Skeletal muscle tissue (tissue), 3 donors: ENCODE measurements at regions not wholly inside any gene's neighbourhood (a gene's known extent, or its start where the extent isn't known, plus 50 kb on each side); places are given as distances from the start of the nearest gene placed in this dataset.

Experiments
- H3K27ac ChIP-seq: one replicate; pipeline ENCODE4 v1.7.0; 2013; ENCODE audit warnings: mild to moderate bottlenecking, low read depth, low read length, inconsistent platforms
- H3K27me3 ChIP-seq, 3 donors: one replicate each; pipeline ENCODE4 v1.7.0; 2013; ENCODE audit warnings: low read length in 3 of 3; ENCODE audit not compliant: control insufficient read depth in 3 of 3, insufficient read depth in 3 of 3
- H3K36me3 ChIP-seq, 3 donors: one replicate each; pipeline ENCODE4 v1.7.0; 2013; ENCODE audit warnings: low read length in 3 of 3; ENCODE audit not compliant: control insufficient read depth in 3 of 3, insufficient read depth in 3 of 3
- H3K4me1 ChIP-seq, 3 donors: one replicate each; pipeline ENCODE4 v1.7.0; 2013; ENCODE audit warnings: low read length in 3 of 3, mild to moderate bottlenecking in 3 of 3; ENCODE audit not compliant: control insufficient read depth in 3 of 3, insufficient read depth in 3 of 3
- H3K4me3 ChIP-seq, 3 donors: one replicate each; pipeline ENCODE4 v1.7.0; 2013; ENCODE audit warnings: low read length in 3 of 3
- H3K9ac ChIP-seq, 3 donors: one replicate each; pipeline ENCODE4 v1.7.0; 2013; ENCODE audit warnings: low read length in 3 of 3, mild to moderate bottlenecking in 3 of 3, moderate library complexity in 2 of 3, low read depth in 1 of 3
- H3K9me3 ChIP-seq, 3 donors: one replicate each; pipeline ENCODE4 v1.7.0; 2013; ENCODE audit warnings: low read length in 3 of 3; ENCODE audit not compliant: control insufficient read depth in 3 of 3
- donor health status: Osteomylitis.

GRCh38 chr4:67080046-67080557 is 465.2 kb downstream of the CENPC start:
- no peaks in the 10 kb centered on the region for H3K9me3 ChIP-seq
- no peaks in the 10 kb centered on the region for H3K4me1 ChIP-seq
- no peak overlapping the region for H3K4me3 ChIP-seq
- H3K9ac ChIP-seq = no peak overlapping the region
- H3K27me3 ChIP-seq = no peaks in the 10 kb centered on the region
- no peak overlapping the region for H3K27ac ChIP-seq
- H3K36me3 ChIP-seq = no peaks in the 10 kb centered on the region

- no peak overlapping the region for H3K27ac ChIP-seq
Observed at GRCh38 chr4:67071641-67072040, 473.7 kb downstream of the CENPC start.

GRCh38 chr4:67055319-67055718 is 490.0 kb downstream of the CENPC start:
- Histone ChIP-seq H3K27ac (no peak overlapping the region), H3K27me3 (no peaks in the 10 kb centered on the region), H3K9me3 (no peaks in the 10 kb centered on the region), H3K36me3 (no peaks in the 10 kb centered on the region), H3K4me1 (no peaks in the 10 kb centered on the region), H3K9ac (no peak overlapping the region), H3K4me3 (no peak overlapping the region)

More at GRCh38 chr4:67071641-67072040, 473.7 kb downstream of the CENPC start:
- no peak overlapping the region for H3K4me3 ChIP-seq
- H3K9me3 ChIP-seq = no peaks in the 10 kb centered on the region
- no peak overlapping the region for H3K9ac ChIP-seq
- no peaks in the 10 kb centered on the region for H3K4me1 ChIP-seq
- no peaks in the 10 kb centered on the region for H3K27me3 ChIP-seq
- no peaks in the 10 kb centered on the region for H3K36me3 ChIP-seq

- H3K4me1 ChIP-seq = no peaks in the 10 kb centered on the region
Observed at GRCh38 chr4:67054896-67055295, 490.4 kb downstream of the CENPC start.

GRCh38 chr4:67052814-67053675 is 492.3 kb downstream of the CENPC start:
- no peak overlapping the region for H3K27ac ChIP-seq
- H3K9me3 ChIP-seq = no peaks in the 10 kb centered on the region
- no peaks in the 10 kb centered on the region for H3K4me1 ChIP-seq
- no peaks in the 10 kb centered on the region for H3K27me3 ChIP-seq
- H3K4me3 ChIP-seq = no peak overlapping the region
- no peak overlapping the region for H3K9ac ChIP-seq
- no peaks in the 10 kb centered on the region for H3K36me3 ChIP-seq

More at GRCh38 chr4:67054896-67055295, 490.4 kb downstream of the CENPC start:
- no peaks in the 10 kb centered on the region for H3K36me3 ChIP-seq
- H3K27me3 ChIP-seq = no peaks in the 10 kb centered on the region
- no peak overlapping the region for H3K9ac ChIP-seq
- no peaks in the 10 kb centered on the region for H3K9me3 ChIP-seq
- no peak overlapping the region for H3K27ac ChIP-seq
- no peak overlapping the region for H3K4me3 ChIP-seq

- Histone ChIP-seq H3K4me3 (no peak overlapping the region), H3K27me3 (no peaks in the 10 kb centered on the region), H3K36me3 (no peaks in the 10 kb centered on the region), H3K4me1 (no peaks in the 10 kb centered on the region), H3K9ac (no peak overlapping the region), H3K9me3 (no peaks in the 10 kb centered on the region), H3K27ac (no peak overlapping the region)
Observed at GRCh38 chr4:67051000-67051789, 494.1 kb downstream of the CENPC start.

- H3K4me1 ChIP-seq = no peaks in the 10 kb centered on the region
- no peaks in the 10 kb centered on the region for H3K27me3 ChIP-seq
- H3K9ac ChIP-seq = no peak overlapping the region
- no peak overlapping the region for H3K4me3 ChIP-seq
- no peaks in the 10 kb centered on the region for H3K36me3 ChIP-seq
- H3K27ac ChIP-seq = no peak overlapping the region
- no peaks in the 10 kb centered on the region for H3K9me3 ChIP-seq
Observed at GRCh38 chr4:67049446-67049845, 495.9 kb downstream of the CENPC start.

- no peak overlapping the region for H3K27ac ChIP-seq
- H3K9me3 ChIP-seq = no peaks in the 10 kb centered on the region
- no peaks in the 10 kb centered on the region for H3K4me1 ChIP-seq
- no peak overlapping the region for H3K9ac ChIP-seq
- no peak overlapping the region for H3K4me3 ChIP-seq
- H3K27me3 ChIP-seq = no peaks in the 10 kb centered on the region
- no peaks in the 10 kb centered on the region for H3K36me3 ChIP-seq
Observed at GRCh38 chr4:67048530-67048929, 496.8 kb downstream of the CENPC start.

- no peaks in the 10 kb centered on the region for H3K4me1 ChIP-seq
- H3K9ac ChIP-seq = no peak overlapping the region
- H3K36me3 ChIP-seq = no peaks in the 10 kb centered on the region
- no peak overlapping the region for H3K27ac ChIP-seq
- H3K4me3 ChIP-seq = no peak overlapping the region
- H3K27me3 ChIP-seq = no peaks in the 10 kb centered on the region
- H3K9me3 ChIP-seq = no peaks in the 10 kb centered on the region
Observed at GRCh38 chr4:67040315-67040714, 505.0 kb downstream of the CENPC start.

GRCh38 chr4:67038228-67038566 is 507.1 kb downstream of the CENPC start:
- Histone ChIP-seq H3K4me3 (no peak overlapping the region), H3K36me3 (no peaks in the 10 kb centered on the region), H3K27me3 (no peaks in the 10 kb centered on the region), H3K27ac (no peak overlapping the region), H3K9ac (no peak overlapping the region), H3K4me1 (no peaks in the 10 kb centered on the region), H3K9me3 (no peaks in the 10 kb centered on the region)
